Mesenchymal stem cell (in vitro differentiated cells and primary cell): ENCODE measurements at regions not wholly inside any gene's neighbourhood (a gene's known extent, or its start where the extent isn't known, plus 50 kb on each side); places are given as distances from the start of the nearest gene placed in this dataset.

Experiments used
- DNase-seq: peaks from one replicate; pipeline ENCODE4 v3.0.0-alpha.2; 2013
- H2AFZ ChIP-seq: one replicate; pipeline ENCODE4 v1.6.1; 2013; ENCODE audit warnings: low read depth, mild to moderate bottlenecking, control low read depth, inconsistent platforms, low read length, moderate library complexity
- H2AK5ac ChIP-seq: 2 replicates; pipeline ENCODE4 v1.6.1; 2013; ENCODE audit warnings: low read length, moderate library complexity, mild to moderate bottlenecking, inconsistent platforms; ENCODE audit not compliant: severe bottlenecking
- H2BK120ac ChIP-seq: one replicate; pipeline ENCODE4 v1.6.1; 2013; ENCODE audit warnings: low read depth, mild to moderate bottlenecking, inconsistent platforms, low read length, moderate library complexity
- H2BK12ac ChIP-seq, 2 experiments: one replicate each; pipeline ENCODE4 v1.6.1; 2013; ENCODE audit warnings: inconsistent platforms in 2 of 2, low read length in 2 of 2, mild to moderate bottlenecking in 2 of 2, moderate library complexity in 2 of 2, control low read depth in 1 of 2
- H2BK15ac ChIP-seq: one replicate; pipeline ENCODE4 v1.6.1; 2013; ENCODE audit warnings: mild to moderate bottlenecking, low read depth, inconsistent platforms; ENCODE audit not compliant: poor library complexity, severe bottlenecking
- H2BK5ac ChIP-seq: 2 replicates; pipeline ENCODE4 v1.6.1; 2013; ENCODE audit warnings: low read depth, mild to moderate bottlenecking, low read length, control low read depth, inconsistent platforms; ENCODE audit not compliant: poor library complexity, severe bottlenecking
- H3K14ac ChIP-seq, 2 experiments: one replicate each; pipeline ENCODE4 v1.6.1; 2013; ENCODE audit warnings: inconsistent platforms in 2 of 2, low read length in 2 of 2, control low read depth in 1 of 2, mild to moderate bottlenecking in 1 of 2, moderate library complexity in 1 of 2
- H3K18ac ChIP-seq, 2 experiments: one replicate each; pipeline ENCODE4 v1.6.1; 2013; ENCODE audit warnings: inconsistent platforms in 2 of 2, low read length in 2 of 2, control low read depth in 1 of 2, low read depth in 1 of 2, mild to moderate bottlenecking in 1 of 2
- H3K23ac ChIP-seq, 2 experiments: one replicate each; pipeline ENCODE4 v1.6.1; 2013; ENCODE audit warnings: inconsistent platforms in 2 of 2, low read length in 2 of 2, mild to moderate bottlenecking in 2 of 2, moderate library complexity in 2 of 2, control low read depth in 1 of 2
- H3K27ac ChIP-seq: 2 replicates; pipeline ENCODE4 v1.5.1; 2013; ENCODE audit warnings: mild to moderate bottlenecking, moderate library complexity, low read length, control low read depth, inconsistent platforms; ENCODE audit not compliant: poor library complexity, severe bottlenecking
- H3K27me3 ChIP-seq, 2 experiments: 2 replicates each; pipeline versions ENCODE4 v1.6.1 to v1.7.0; 2013; ENCODE audit warnings: low read length in 2 of 2, mild to moderate bottlenecking in 2 of 2, moderate library complexity in 2 of 2, control low read depth in 1 of 2, inconsistent platforms in 1 of 2; ENCODE audit not compliant: control insufficient read depth in 1 of 2, insufficient read depth in 1 of 2
- H3K36me3 ChIP-seq, 2 experiments: 2 replicates each; pipeline versions ENCODE4 v1.6.1 to v1.7.0; 2013; ENCODE audit warnings: low read length in 2 of 2, control low read depth in 1 of 2, inconsistent platforms in 1 of 2, low read depth in 1 of 2, mild to moderate bottlenecking in 1 of 2; ENCODE audit not compliant: insufficient read depth in 2 of 2, control insufficient read depth in 1 of 2
- H3K4ac ChIP-seq, 2 experiments: one replicate each; pipeline ENCODE4 v1.6.1; 2013; ENCODE audit warnings: inconsistent platforms in 2 of 2, low read length in 2 of 2, mild to moderate bottlenecking in 2 of 2, moderate library complexity in 2 of 2, control low read depth in 1 of 2, low read depth in 1 of 2
- H3K4me1 ChIP-seq: 2 replicates; pipeline ENCODE4 v1.6.1; 2013; ENCODE audit warnings: low read depth, low read length, control low read depth; ENCODE audit not compliant: control insufficient read depth, insufficient read depth
- H3K4me2 ChIP-seq: 2 replicates; pipeline ENCODE4 v1.6.1; 2013; ENCODE audit warnings: low read length, mild to moderate bottlenecking, inconsistent platforms; ENCODE audit not compliant: poor library complexity, severe bottlenecking
- H3K4me3 ChIP-seq, 2 experiments: 2 replicates each; pipeline versions ENCODE4 v1.5.1 to v1.7.0; 2013; ENCODE audit warnings: low read length in 2 of 2, mild to moderate bottlenecking in 2 of 2, control low read depth in 1 of 2, low read depth in 1 of 2; ENCODE audit not compliant: insufficient read depth in 1 of 2
- H3K79me1 ChIP-seq: replicated peaks from 2 replicates; pipeline ENCODE4 v1.6.1; 2013; ENCODE audit warnings: mild to moderate bottlenecking, control low read depth, low read length, inconsistent platforms; ENCODE audit not compliant: poor library complexity, severe bottlenecking
- H3K9ac ChIP-seq: 2 replicates; pipeline ENCODE4 v1.7.0; 2013; ENCODE audit warnings: mild to moderate bottlenecking, low read length, moderate library complexity
- H3K9me3 ChIP-seq: 2 replicates; pipeline ENCODE4 v1.7.0; 2013; ENCODE audit warnings: mild to moderate bottlenecking, low read length; ENCODE audit not compliant: control insufficient read depth
- H4K8ac ChIP-seq: one replicate; pipeline ENCODE4 v1.6.1; 2013; ENCODE audit warnings: inconsistent platforms, mild to moderate bottlenecking, low read length, moderate library complexity
- H4K91ac ChIP-seq: one replicate; pipeline ENCODE4 v1.6.1; 2013; ENCODE audit warnings: mild to moderate bottlenecking, low read length, inconsistent platforms
- WGBS: methylation state at CpG from one replicate; pipeline ENCODE4 v1.1.7; 2013; ENCODE audit warnings: mixed read lengths; 5-methylcytosine and 5-hydroxymethylcytosine counted together

DNA sequence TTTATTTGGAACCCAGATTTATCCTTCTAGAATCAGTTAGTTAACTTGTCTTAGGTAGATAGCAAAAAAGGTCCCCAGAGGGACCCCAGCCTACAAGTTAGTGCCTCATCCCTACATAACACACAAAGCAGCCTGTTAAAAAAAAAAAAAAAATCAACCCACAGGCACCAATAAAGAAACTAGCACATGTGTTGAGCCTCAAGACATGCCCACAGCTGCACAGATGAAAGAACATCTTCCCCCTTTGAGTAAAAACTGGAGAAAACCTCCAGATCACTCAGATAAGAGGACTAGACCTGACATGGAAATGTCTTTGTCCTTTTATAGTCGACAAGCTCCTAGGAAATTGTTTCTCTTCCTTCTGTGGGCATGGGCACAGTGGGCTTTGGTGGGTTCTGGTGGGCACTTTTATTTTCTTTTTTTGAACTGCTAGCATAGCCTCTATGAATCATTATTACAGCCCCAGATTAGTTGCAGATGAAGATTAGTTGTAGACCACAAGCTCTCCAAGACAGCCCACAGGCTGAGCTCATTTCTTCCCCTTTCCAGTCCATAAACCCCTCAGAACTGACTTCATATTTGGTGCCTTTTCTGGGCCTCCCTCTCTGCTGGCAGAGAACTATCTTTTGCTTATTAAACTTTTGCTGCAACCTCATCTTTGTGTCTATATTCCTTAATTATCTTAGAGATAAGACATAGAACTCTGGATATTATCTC lies 427.1 kb downstream of the KDM5D start:
- H3K18ac ChIP-seq, result no peak overlapping the region
- H3K14ac ChIP-seq, result no peak overlapping the region
- H2BK15ac ChIP-seq, result no peak overlapping the region
- no peak overlapping the region for H3K27ac ChIP-seq
- no peak overlapping the region for H4K91ac ChIP-seq
- no peak for DNase-seq
- no peaks in the 10 kb centered on the region for H3K4me1 ChIP-seq
- no peak overlapping the region for H2AK5ac ChIP-seq
- no peak overlapping the region for H2BK5ac ChIP-seq
- H3K9ac ChIP-seq, result no peak overlapping the region
- H3K4me3 ChIP-seq, result no peak overlapping the region
- H2BK120ac ChIP-seq, result no peak overlapping the region
- no peak overlapping the region for H3K4ac ChIP-seq
- no peak overlapping the region for H2AFZ ChIP-seq
- H3K9me3 ChIP-seq, result no peaks in the 10 kb centered on the region
- no peaks in the 10 kb centered on the region for H3K79me1 ChIP-seq
- H2BK12ac ChIP-seq, result no peak overlapping the region
- no CpG with 5 or more reads among the region's 1 CpG for WGBS
- no peak overlapping the region for H3K4me2 ChIP-seq
- no peak overlapping the region for H4K8ac ChIP-seq
- no peaks in the 10 kb centered on the region for H3K27me3 ChIP-seq
- no peaks in the 10 kb centered on the region for H3K36me3 ChIP-seq
- no peak overlapping the region for H3K23ac ChIP-seq

- no peak overlapping the region for H2AK5ac ChIP-seq
- H3K4ac ChIP-seq, result no peak overlapping the region
- no peak overlapping the region for H3K9ac ChIP-seq
- H3K23ac ChIP-seq, result no peak overlapping the region
- no peak overlapping the region for H3K18ac ChIP-seq
- H3K14ac ChIP-seq, result no peak overlapping the region
- H4K8ac ChIP-seq, result no peak overlapping the region
- no peaks in the 10 kb centered on the region for H3K9me3 ChIP-seq
- H3K27ac ChIP-seq, result no peak overlapping the region
- H2AFZ ChIP-seq, result no peak overlapping the region
- no peak overlapping the region for H2BK15ac ChIP-seq
- H3K4me3 ChIP-seq, result no peak overlapping the region
- no peak overlapping the region for H2BK5ac ChIP-seq
- no peak overlapping the region for H4K91ac ChIP-seq
- no peak overlapping the region for H2BK120ac ChIP-seq
- H2BK12ac ChIP-seq, result no peak overlapping the region
- DNase-seq, result no peak
- H3K4me2 ChIP-seq, result no peak overlapping the region
- no peaks in the 10 kb centered on the region for H3K36me3 ChIP-seq
- no peaks in the 10 kb centered on the region for H3K27me3 ChIP-seq
- no peaks in the 10 kb centered on the region for H3K4me1 ChIP-seq
- no peaks in the 10 kb centered on the region for H3K79me1 ChIP-seq
Observed at GRCh38 chrY:19307627-19308026, 436.9 kb downstream of the KDM5D start.

DNA sequence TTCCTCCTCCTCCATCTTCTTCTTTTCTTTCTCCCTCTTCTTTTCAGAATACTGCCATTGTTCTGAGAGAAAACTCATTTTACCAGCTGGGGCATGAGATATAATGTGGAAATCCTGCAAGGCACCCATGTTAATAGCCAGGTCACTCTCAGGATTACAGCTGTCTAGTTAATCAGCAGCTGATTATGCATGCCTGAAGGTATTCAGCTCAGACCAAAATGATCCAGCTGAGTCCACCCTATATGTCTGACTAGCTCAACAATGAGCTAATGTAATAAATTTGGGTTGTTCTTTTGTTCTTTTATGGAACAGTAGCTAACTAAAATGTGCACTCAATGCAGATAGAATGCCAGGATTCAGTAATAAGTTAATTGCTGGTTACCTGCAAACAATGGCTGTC lies 441.4 kb downstream of the KDM5D start:
- H3K9me3 ChIP-seq, result no peaks in the 10 kb centered on the region
- H3K4me3 ChIP-seq, result no peak overlapping the region
- H2AFZ ChIP-seq, result no peak overlapping the region
- H2BK15ac ChIP-seq, result no peak overlapping the region
- DNase-seq, result no peak
- H3K4me2 ChIP-seq, result no peak overlapping the region
- no peak overlapping the region for H3K23ac ChIP-seq
- no peaks in the 10 kb centered on the region for H3K36me3 ChIP-seq
- H4K8ac ChIP-seq, result no peak overlapping the region
- no peaks in the 10 kb centered on the region for H3K4me1 ChIP-seq
- H2BK5ac ChIP-seq, result no peak overlapping the region
- no peaks in the 10 kb centered on the region for H3K27me3 ChIP-seq
- H4K91ac ChIP-seq, result no peak overlapping the region
- no peak overlapping the region for H3K9ac ChIP-seq
- no peak overlapping the region for H2BK120ac ChIP-seq
- H3K14ac ChIP-seq, result no peak overlapping the region
- H3K18ac ChIP-seq, result no peak overlapping the region
- H2AK5ac ChIP-seq, result no peak overlapping the region
- no peak overlapping the region for H3K27ac ChIP-seq
- no peak overlapping the region for H2BK12ac ChIP-seq
- no peak overlapping the region for H3K4ac ChIP-seq
- H3K79me1 ChIP-seq, result no peaks in the 10 kb centered on the region

GRCh38 chrY:19290925-19291324 lies 453.6 kb downstream of the KDM5D start:
- Histone ChIP-seq H3K9ac (no peak overlapping the region), H3K27me3 (no peaks in the 10 kb centered on the region), H3K18ac (no peak overlapping the region), H3K27ac (no peak overlapping the region), H3K36me3 (no peaks in the 10 kb centered on the region), H3K4me2 (no peak overlapping the region), H2BK120ac (no peak overlapping the region), H3K23ac (no peak overlapping the region), H2AFZ (no peak overlapping the region), H2AK5ac (no peak overlapping the region), H3K4me3 (no peak overlapping the region), H2BK15ac (no peak overlapping the region), H2BK12ac (no peak overlapping the region), H3K4me1 (no peaks in the 10 kb centered on the region), H4K8ac (no peak overlapping the region), H3K9me3 (no peaks in the 10 kb centered on the region), H4K91ac (no peak overlapping the region), H3K4ac (no peak overlapping the region), H3K79me1 (no peaks in the 10 kb centered on the region), H2BK5ac (no peak overlapping the region), H3K14ac (no peak overlapping the region)
- WGBS, result 33% methylated on average over 1 of the region's 2 CpGs
- no peak for DNase-seq
